Breast epithelium (tissue), 4 donors: ENCODE measurements at regions not wholly inside any gene's neighbourhood (a gene's known extent, or its start where the extent isn't known, plus 50 kb on each side); places are given as distances from the start of the nearest gene placed in this dataset.

Source experiments
- DNase-seq, 2 donors: peaks; one replicate each; pipeline ENCODE4 v3.0.0-alpha.2; 2019; ENCODE audit warnings: low spot score in 2 of 2
- H3K27ac ChIP-seq, 2 donors: fragments of 200-600 bp; sonication (generic) in 1 of 2; one replicate each; pipeline ENCODE4 v1.5.1; 2016 to 2019; ENCODE audit warnings: mild to moderate bottlenecking in 1 of 2
- H3K27me3 ChIP-seq, 2 donors: fragments of 200-600 bp; sonication (generic) in 1 of 2; one replicate each; pipeline versions ENCODE4 v1.5.1 to v1.6.0; 2017 to 2019; ENCODE audit warnings: control low read depth in 1 of 2, mild to moderate bottlenecking in 1 of 2
- H3K36me3 ChIP-seq: fragments of 200-600 bp; one replicate; pipeline ENCODE4 v1.5.1; 2019
- H3K4me1 ChIP-seq, 2 donors: fragments of 200-600 bp; sonication (generic); one replicate each; pipeline ENCODE4 v1.5.1; 2016 to 2019; ENCODE audit warnings: control low read depth in 1 of 2
- H3K4me3 ChIP-seq, 3 donors: fragments of 200-600 bp; sonication (generic); 1 replicate in 2 of 3; 2 replicates in 1 of 3; pipeline ENCODE4 v1.5.1; 2016 to 2019; ENCODE audit warnings: mild to moderate bottlenecking in 3 of 3, moderate library complexity in 2 of 3
- H3K9me3 ChIP-seq, 2 donors: fragments of 200-600 bp; sonication (generic) in 1 of 2; one replicate each; pipeline ENCODE4 v1.5.1; 2016 to 2019; ENCODE audit warnings: control low read depth in 1 of 2
- CTCF ChIP-seq, 3 donors: fragments of 450-650 bp; IDR thresholded peaks; one replicate each; pipeline ENCODE4 v1.5.1; 2016 to 2017; ENCODE audit warnings: antibody characterized with exemption in 3 of 3, mild to moderate bottlenecking in 3 of 3, moderate library complexity in 3 of 3
- POLR2A ChIP-seq: fragments of 450-650 bp; IDR thresholded peaks from one replicate; pipeline ENCODE4 v1.6.1; 2016; ENCODE audit warnings: antibody characterized with exemption, mild to moderate bottlenecking, moderate library complexity
- POLR2AphosphoS5 ChIP-seq, 3 donors: sonication (generic); formaldehyde crosslinking; IDR thresholded peaks; one replicate each; pipeline ENCODE4 v1.6.1; 2017; ENCODE audit warnings: antibody characterized with exemption in 3 of 3
- intact Hi-C: fragments of 100-400 bp; cut with DNase I; formaldehyde crosslinking; loops from one replicate; pipeline ENCODE4 v1.15.1; 2023; ENCODE audit warnings: low total_unique reads

- Histone ChIP-seq H3K9me3 (peaks cover 6 to 15% of the 10 kb centered on the region in 2 donors), H3K36me3 (no peaks in the 10 kb centered on the region), H3K4me3 (no peak overlapping the region), H3K4me1 (no peaks in the 10 kb centered on the region), H3K27ac (no peak overlapping the region), H3K27me3 (no peaks in the 10 kb centered on the region)
- intact Hi-C loops, result no loop called here
- no peak for DNase-seq
- no peak for TF ChIP-seq POLR2AphosphoS5 (IDR thresholded peaks at IDR 0.05)
- no peak for TF ChIP-seq POLR2A
- no peak for TF ChIP-seq CTCF (IDR thresholded peaks at IDR 0.05)
Observed at GRCh38 chr6:122238861-122239260, 160.6 kb upstream of the HSF2 start.

- Histone ChIP-seq H3K27me3 (no peaks in the 10 kb centered on the region), H3K9me3 (peaks cover 13 to 43% of the 10 kb centered on the region in 2 donors), H3K27ac (no peak overlapping the region), H3K4me3 (no peak overlapping the region), H3K36me3 (no peaks in the 10 kb centered on the region), H3K4me1 (no peaks in the 10 kb centered on the region)
- DNase-seq, result no peak
- TF ChIP-seq POLR2AphosphoS5 (IDR thresholded peaks at IDR 0.05), result no peak
- no peak for TF ChIP-seq CTCF (IDR thresholded peaks at IDR 0.05)
- no peak for TF ChIP-seq POLR2A
- intact Hi-C loops, result loop anchor here (5.0 kb wide), 1 partner anchor 205 kb away; no protein-coding TSS in a partner anchor
Observed at GRCh38 chr6:122246906-122247658, 152.4 kb upstream of the HSF2 start.

- Histone ChIP-seq H3K27ac (no peak overlapping the region), H3K9me3 (peaks cover 6 to 35% of the 10 kb centered on the region in 2 donors), H3K4me3 (no peak overlapping the region), H3K36me3 (peaks cover 4% of the 10 kb centered on the region), H3K4me1 (no peaks in the 10 kb centered on the region), H3K27me3 (no peaks in the 10 kb centered on the region)
- TF ChIP-seq POLR2A (no peak), CTCF (IDR thresholded peaks at IDR 0.05) (no peak), POLR2AphosphoS5 (IDR thresholded peaks at IDR 0.05) (no peak)
- no peak for DNase-seq
- intact Hi-C loops, result loop anchor here (5.0 kb wide), 1 partner anchor 204 kb away; no protein-coding TSS in a partner anchor
Observed at GRCh38 chr6:122248001-122248669, 151.3 kb upstream of the HSF2 start.

GRCh38 chr6:122248844-122249243 lies 150.6 kb upstream of the HSF2 start:
- Histone ChIP-seq H3K4me3 (no peak overlapping the region), H3K36me3 (peaks cover 4% of the 10 kb centered on the region), H3K27me3 (no peaks in the 10 kb centered on the region), H3K9me3 (peaks cover 6 to 28% of the 10 kb centered on the region in 2 donors), H3K4me1 (no peaks in the 10 kb centered on the region), H3K27ac (no peak overlapping the region)
- TF ChIP-seq CTCF (IDR thresholded peaks at IDR 0.05) (no peak), POLR2AphosphoS5 (IDR thresholded peaks at IDR 0.05) (no peak), POLR2A (no peak)
- DNase-seq, result no peak
- intact Hi-C loops, result loop anchor here (5.0 kb wide), 1 partner anchor 203 kb away; no protein-coding TSS in a partner anchor

- TF ChIP-seq CTCF (IDR thresholded peaks at IDR 0.05), result no peak
- no peak for TF ChIP-seq POLR2AphosphoS5 (IDR thresholded peaks at IDR 0.05)
- no peak for TF ChIP-seq POLR2A
- intact Hi-C loops, result no loop called here
- no peak overlapping the region for H3K27ac ChIP-seq
- no peaks in the 10 kb centered on the region for H3K36me3 ChIP-seq
- H3K9me3 ChIP-seq, result no peaks in the 10 kb centered on the region
- no peak overlapping the region for H3K4me3 ChIP-seq
- no peak for DNase-seq
- no peaks in the 10 kb centered on the region for H3K27me3 ChIP-seq
- no peaks in the 10 kb centered on the region for H3K4me1 ChIP-seq
Observed at GRCh38 chr6:122258839-122259238, 140.6 kb upstream of the HSF2 start.
